Esophagus muscularis mucosa (tissue), 4 donors: ENCODE measurements at regions not wholly inside any gene's neighbourhood (a gene's known extent, or its start where the extent isn't known, plus 50 kb on each side); places are given as distances from the start of the nearest gene placed in this dataset.

Source experiments
- EP300 ChIP-seq: sonication (generic); formaldehyde crosslinking; IDR thresholded peaks from one replicate; pipeline ENCODE4 v1.6.1; 2017; ENCODE audit warnings: antibody characterized with exemption
- POLR2A ChIP-seq: fragments of 450-650 bp; IDR thresholded peaks from one replicate; pipeline ENCODE4 v1.6.1; 2017; ENCODE audit warnings: antibody characterized with exemption, moderate library complexity, mild to moderate bottlenecking, low read depth
- POLR2AphosphoS5 ChIP-seq, 2 donors: sonication (generic); formaldehyde crosslinking; IDR thresholded peaks; one replicate each; pipeline ENCODE4 v1.6.1; 2017; ENCODE audit warnings: antibody characterized with exemption in 2 of 2
- TF ChIP-seq, protein P1 (sequence below), 3 experiments: fragments of 200-600 bp in 2 of 3; fragments of 450-650 bp in 1 of 3; sonication (generic) in 2 of 3; IDR thresholded peaks; one replicate each; pipeline ENCODE4 v1.5.1; 2017 to 2019; ENCODE audit warnings: antibody characterized with exemption in 3 of 3, mild to moderate bottlenecking in 2 of 3, moderate library complexity in 1 of 3

DNA sequence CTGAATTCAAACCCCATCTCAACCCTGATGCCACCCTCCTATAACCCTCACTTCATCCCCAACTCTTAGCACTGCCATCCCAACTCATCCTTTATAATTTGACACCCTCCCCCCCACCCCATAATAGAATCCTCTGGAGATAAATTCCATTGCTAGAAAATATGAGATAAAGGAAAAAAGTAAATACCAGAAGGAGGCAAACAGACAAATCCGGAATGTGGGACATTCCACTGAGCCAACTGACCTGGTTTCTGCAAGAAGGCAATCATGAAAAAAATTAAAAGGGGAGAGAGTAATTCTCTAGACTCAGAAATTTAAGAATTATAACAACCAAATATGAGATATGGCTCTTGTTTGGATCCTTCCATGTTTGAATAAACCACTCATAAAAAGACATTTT, 132.4 kb downstream of the CYP26B1 start:
- TF ChIP-seq EP300 (no peak), POLR2AphosphoS5 (IDR thresholded peaks at IDR 0.05) (no peak), POLR2A (no peak)
- TF ChIP-seq, protein P1, sequence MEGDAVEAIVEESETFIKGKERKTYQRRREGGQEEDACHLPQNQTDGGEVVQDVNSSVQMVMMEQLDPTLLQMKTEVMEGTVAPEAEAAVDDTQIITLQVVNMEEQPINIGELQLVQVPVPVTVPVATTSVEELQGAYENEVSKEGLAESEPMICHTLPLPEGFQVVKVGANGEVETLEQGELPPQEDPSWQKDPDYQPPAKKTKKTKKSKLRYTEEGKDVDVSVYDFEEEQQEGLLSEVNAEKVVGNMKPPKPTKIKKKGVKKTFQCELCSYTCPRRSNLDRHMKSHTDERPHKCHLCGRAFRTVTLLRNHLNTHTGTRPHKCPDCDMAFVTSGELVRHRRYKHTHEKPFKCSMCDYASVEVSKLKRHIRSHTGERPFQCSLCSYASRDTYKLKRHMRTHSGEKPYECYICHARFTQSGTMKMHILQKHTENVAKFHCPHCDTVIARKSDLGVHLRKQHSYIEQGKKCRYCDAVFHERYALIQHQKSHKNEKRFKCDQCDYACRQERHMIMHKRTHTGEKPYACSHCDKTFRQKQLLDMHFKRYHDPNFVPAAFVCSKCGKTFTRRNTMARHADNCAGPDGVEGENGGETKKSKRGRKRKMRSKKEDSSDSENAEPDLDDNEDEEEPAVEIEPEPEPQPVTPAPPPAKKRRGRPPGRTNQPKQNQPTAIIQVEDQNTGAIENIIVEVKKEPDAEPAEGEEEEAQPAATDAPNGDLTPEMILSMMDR (IDR thresholded peaks at IDR 0.05): no peak
